BJ (cell line): ENCODE measurements at regions not wholly inside any gene's neighbourhood (a gene's known extent, or its start where the extent isn't known, plus 50 kb on each side); places are given as distances from the start of the nearest gene placed in this dataset.

Experiments
- CTCF ChIA-PET: fragments of 350-600 bp; formaldehyde crosslinking; extraction: SDS; loops from one replicate; lab custom pipeline; 2021; ENCODE audit warnings: antibody characterized with exemption, inconsistent platforms; lab: Yijun Ruan, JAX
- POLR2A ChIA-PET: fragments of 300-600 bp; sonication (Branson Sonifier 250); formaldehyde crosslinking; extraction: SDS; loops from one replicate; lab custom pipeline; 2021; ENCODE audit warnings: antibody characterized with exemption; lab: Charles Lee
- DNase-seq: peaks from one replicate; pipeline ENCODE4 v3.0.0-alpha.2; 2011; ENCODE audit warnings: low read depth
- H3K27me3 ChIP-seq: 2 replicates; pipeline ENCODE4 v1.6.0; 2011; ENCODE audit warnings: low read length; ENCODE audit not compliant: control insufficient read depth, insufficient read depth
- H3K36me3 ChIP-seq: 2 replicates; pipeline ENCODE4 v1.5.1; 2011; ENCODE audit warnings: low read length; ENCODE audit not compliant: control insufficient read depth, insufficient read depth
- H3K4me3 ChIP-seq: 2 replicates; pipeline ENCODE4 v1.5.1; 2011; ENCODE audit warnings: low read depth, mild to moderate bottlenecking, control low read depth, low read length
- TF ChIP-seq, protein P1 (sequence below): IDR thresholded peaks from 2 replicates; pipeline ENCODE4 v1.5.1; 2011; ENCODE audit warnings: low read depth, mild to moderate bottlenecking, control low read depth, inconsistent platforms, low read length, moderate library complexity; ENCODE audit not compliant: insufficient read depth

DNA sequence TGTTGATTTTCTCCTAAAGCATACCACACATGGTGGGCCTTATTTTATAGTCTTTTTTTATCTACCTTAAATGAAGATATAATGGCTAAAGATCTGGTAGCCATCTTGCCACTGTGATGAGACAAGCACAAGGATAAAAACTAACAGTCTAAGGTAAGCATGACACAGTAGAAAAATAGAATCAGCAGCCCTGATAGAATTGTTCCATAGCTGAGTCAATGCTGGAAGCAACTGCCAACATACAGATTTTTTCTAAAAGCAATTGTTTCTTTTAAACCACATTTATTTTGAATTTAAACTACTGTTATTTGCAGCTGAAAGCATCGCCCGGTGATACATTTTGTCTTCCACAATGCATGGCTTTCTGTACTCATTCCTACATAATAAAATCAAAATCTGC lies 1091.5 kb upstream of the CHAC2 start:
- DNase-seq, result no peak
- Histone ChIP-seq H3K36me3 (no peaks in the 10 kb centered on the region), H3K27me3 (no peaks in the 10 kb centered on the region), H3K4me3 (no peak overlapping the region)
- POLR2A ChIA-PET, result no interaction called here
- CTCF ChIA-PET, result no interaction called here
- TF ChIP-seq, protein P1, sequence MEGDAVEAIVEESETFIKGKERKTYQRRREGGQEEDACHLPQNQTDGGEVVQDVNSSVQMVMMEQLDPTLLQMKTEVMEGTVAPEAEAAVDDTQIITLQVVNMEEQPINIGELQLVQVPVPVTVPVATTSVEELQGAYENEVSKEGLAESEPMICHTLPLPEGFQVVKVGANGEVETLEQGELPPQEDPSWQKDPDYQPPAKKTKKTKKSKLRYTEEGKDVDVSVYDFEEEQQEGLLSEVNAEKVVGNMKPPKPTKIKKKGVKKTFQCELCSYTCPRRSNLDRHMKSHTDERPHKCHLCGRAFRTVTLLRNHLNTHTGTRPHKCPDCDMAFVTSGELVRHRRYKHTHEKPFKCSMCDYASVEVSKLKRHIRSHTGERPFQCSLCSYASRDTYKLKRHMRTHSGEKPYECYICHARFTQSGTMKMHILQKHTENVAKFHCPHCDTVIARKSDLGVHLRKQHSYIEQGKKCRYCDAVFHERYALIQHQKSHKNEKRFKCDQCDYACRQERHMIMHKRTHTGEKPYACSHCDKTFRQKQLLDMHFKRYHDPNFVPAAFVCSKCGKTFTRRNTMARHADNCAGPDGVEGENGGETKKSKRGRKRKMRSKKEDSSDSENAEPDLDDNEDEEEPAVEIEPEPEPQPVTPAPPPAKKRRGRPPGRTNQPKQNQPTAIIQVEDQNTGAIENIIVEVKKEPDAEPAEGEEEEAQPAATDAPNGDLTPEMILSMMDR, result no peak

DNA sequence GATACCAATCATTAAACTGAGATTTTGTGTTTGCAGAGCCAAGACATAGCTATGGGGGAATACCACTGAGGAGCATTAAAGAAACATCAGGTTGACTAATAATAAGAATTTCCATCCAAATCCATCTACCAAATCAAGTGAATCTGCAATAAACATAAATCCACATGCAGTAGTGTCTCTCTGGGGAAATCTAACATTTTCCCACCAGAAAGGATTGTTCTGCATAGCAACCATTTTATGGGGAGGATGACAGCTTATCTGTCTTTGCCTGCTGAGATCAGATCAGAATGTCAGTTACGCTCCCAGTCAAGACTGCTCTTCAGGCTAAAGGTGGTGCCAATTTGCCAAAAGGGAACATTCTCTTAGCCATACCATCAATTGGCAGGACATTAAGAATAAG lies 1098.9 kb upstream of the CHAC2 start:
- POLR2A ChIA-PET, result no interaction called here
- CTCF ChIA-PET, result no interaction called here
- Histone ChIP-seq H3K4me3 (no peak overlapping the region), H3K36me3 (no peaks in the 10 kb centered on the region), H3K27me3 (no peaks in the 10 kb centered on the region)
- TF ChIP-seq, protein P1, result no peak
- no peak for DNase-seq

DNA sequence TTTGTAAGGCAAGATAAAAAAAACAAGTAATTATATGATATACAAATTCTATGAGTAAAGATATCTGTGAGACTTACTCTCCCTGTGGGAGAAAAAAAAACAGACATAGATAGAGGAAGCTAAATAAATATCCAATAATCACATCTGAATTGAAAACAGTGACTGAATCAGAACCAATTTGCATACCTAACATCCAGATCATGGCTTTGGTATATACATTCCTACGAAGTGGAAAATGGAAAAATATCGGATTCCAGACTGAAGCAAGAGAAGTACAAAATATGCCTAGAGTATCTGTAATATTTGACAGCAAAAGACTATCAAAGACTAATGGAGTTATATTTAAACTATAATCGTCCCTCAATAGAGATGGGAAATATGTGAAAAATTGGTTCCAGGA lies 1108.1 kb upstream of the CHAC2 start:
- CTCF ChIA-PET, result no interaction called here
- Histone ChIP-seq H3K27me3 (no peaks in the 10 kb centered on the region), H3K36me3 (no peaks in the 10 kb centered on the region), H3K4me3 (no peak overlapping the region)
- no peak for DNase-seq
- POLR2A ChIA-PET, result no interaction called here
- TF ChIP-seq, protein P1, result no peak

DNA sequence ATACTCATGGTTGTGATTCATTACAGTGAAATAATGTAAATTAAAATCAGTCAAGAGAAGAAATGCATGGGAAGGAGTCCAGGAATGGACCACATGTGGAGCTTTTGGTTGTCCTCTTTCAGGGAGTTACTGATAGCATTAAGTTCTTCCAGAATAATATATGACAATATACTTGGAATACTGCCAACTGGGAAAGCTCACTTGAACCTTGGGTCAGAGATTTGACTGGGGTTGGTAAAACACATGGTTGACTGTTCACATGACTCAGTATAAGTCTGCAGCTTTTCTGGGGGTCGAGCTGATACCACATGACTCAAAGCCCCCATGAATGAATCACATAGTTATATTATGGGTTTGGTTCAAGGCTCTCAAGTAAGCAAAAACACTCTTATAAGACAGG lies 1109.0 kb upstream of the CHAC2 start:
- DNase-seq, result no peak
- no peak overlapping the region for H3K4me3 ChIP-seq
- ChIA-PET POLR2A (no interaction called here), CTCF (no interaction called here)
- no peaks in the 10 kb centered on the region for H3K27me3 ChIP-seq
- no peaks in the 10 kb centered on the region for H3K36me3 ChIP-seq
- TF ChIP-seq, protein P1, result no peak

DNA sequence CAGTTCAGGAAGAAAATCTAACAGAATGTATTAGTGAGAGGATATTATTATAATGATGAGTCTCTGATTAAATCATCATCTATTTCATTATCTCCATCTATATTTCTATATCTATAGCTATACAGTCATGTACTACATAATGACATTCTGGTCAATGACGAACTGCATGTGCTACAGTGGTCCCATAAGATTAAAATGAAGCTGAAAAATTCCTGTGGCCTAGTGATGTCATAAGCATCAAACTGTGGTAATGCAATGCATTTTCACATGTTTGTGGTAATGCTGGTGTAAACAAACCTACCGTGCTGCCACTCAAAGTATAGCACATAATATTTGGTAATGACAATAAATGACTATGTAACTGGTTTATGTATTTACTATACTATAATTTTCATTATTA lies 1127.9 kb upstream of the CHAC2 start:
- POLR2A ChIA-PET, result no interaction called here
- no peaks in the 10 kb centered on the region for H3K27me3 ChIP-seq
- CTCF ChIA-PET, result no interaction called here
- H3K4me3 ChIP-seq, result no peak overlapping the region
- H3K36me3 ChIP-seq, result no peaks in the 10 kb centered on the region
- no peak for DNase-seq
- TF ChIP-seq, protein P1, result no peak
